GM21367 (cell line): ENCODE measurements at regions not wholly inside any gene's neighbourhood (a gene's known extent, or its start where the extent isn't known, plus 50 kb on each side); places are given as distances from the start of the nearest gene placed in this dataset.

Source experiments
- ATAC-seq: cut with Tn5 transposase; IDR thresholded peaks from one replicate; pipeline ENCODE4 v1.9.1; 2021; ENCODE audit not compliant: unreplicated experiment

- ATAC-seq: no peak
Observed at GRCh38 chr2:126825316-126825715, 73.4 kb upstream of the TEX51 start.

- no peak for ATAC-seq
Observed at GRCh38 chr2:126826491-126826890, 72.2 kb upstream of the TEX51 start.

- no peak for ATAC-seq
Observed at GRCh38 chr2:126827371-126827770, 71.3 kb upstream of the TEX51 start.

DNA sequence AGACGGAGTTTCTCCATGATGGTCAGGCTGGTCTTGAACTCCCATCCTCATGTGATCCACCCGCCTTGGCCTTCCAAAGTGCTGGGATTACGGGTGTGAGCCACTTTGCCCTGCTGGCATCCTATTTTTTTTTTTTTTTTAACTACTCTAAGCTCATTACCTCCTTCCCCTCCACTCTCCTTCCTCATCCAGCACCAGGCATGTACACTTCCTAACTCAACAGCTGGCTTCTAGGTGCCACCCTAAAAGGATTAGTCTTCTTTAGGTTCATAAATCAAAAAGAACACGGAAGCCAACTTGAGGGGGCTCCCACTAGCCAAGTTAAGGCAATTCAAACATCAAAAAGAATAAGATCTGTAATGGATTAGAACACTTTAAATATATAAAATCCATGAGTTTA is 70.6 kb upstream of the TEX51 start:
- ATAC-seq: no peak

DNA sequence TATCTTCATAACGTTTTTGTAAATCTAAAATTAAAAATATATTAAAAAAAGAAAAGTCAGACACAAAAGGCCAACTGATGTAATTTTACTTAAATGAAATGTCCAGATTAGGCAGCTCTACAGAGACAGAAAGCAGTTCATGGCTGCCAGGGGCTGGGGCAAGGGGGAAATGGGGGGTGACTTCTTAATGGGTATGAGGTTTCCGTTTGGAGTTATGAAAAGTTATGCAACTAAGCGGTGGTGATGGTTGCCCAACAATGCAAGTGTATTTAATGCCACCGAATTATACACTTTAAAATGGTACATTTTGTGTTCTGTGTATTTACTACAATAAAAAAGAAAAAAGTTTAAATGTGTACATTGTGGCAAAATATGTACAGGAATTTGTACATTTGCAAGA is 70.2 kb upstream of the TEX51 start:
- ATAC-seq: no peak

- ATAC-seq: no peak
Observed at GRCh38 chr2:126831234-126832005, 67.3 kb upstream of the TEX51 start.

DNA sequence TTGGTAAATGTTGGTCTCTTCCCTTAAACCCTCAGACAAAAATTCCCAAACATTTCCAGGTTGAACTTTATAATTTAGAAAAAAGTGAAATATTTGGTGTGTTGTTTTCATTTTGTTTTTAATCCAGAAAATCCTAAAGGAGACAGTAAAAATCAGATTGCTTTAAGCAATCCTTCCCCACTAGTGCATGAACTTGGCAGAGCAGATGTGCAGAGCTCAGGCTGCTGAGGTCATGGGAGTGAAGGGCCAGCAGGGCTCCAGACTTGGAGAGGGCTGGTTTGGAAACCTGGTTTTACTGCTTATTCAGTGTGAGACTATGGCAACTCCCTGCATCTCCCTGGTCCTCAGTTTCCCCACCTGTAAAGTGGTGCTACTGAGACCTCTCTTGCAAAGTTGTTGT is 66.7 kb upstream of the TEX51 start:
- ATAC-seq: no peak

DNA sequence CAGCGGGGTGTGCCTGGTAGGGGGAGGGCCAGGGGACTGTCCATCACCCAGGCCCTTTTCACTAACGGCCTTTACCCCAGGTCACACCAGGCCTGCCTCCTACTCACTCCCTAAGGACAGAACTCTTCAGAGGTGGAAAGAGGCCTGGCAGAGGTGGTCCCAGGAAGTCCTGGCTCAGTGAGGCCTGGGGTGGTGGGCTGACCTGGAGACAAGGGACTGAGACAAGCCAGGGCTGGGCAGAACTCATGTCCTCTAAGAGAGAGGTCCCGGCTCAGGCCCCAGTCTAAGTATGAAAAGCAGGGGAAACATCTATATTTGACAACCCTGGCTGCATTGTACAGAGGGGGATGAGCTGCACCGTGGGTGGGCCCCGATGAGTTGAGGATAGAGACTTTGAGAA is 65.9 kb upstream of the TEX51 start:
- no peak for ATAC-seq

DNA sequence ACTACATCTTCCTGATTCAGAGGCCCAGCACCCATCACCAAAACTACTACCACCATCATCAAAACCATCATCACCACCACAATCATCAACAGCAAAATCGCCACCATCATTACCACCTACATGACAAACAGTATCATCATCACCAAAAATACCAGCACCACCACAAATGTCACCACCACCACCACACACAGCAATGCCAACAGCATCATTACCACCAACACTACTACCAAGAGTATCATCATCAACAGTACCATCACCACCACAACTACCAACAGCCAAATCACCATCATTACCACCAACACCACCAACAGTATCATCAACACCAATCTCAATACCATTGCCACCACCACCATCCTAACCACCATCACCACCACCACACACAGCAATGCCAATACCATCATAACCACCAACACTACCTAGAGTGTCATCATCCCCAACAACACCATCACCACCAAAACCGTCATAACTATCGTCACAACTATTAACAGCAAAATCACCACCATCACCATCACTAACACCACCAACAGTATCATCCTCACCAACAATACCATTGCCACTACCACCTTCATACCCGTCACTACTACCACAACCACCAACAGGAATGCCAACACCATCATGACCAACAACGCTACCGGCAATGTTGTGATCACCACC is 64.6 kb upstream of the TEX51 start:
- ATAC-seq: no peak

DNA sequence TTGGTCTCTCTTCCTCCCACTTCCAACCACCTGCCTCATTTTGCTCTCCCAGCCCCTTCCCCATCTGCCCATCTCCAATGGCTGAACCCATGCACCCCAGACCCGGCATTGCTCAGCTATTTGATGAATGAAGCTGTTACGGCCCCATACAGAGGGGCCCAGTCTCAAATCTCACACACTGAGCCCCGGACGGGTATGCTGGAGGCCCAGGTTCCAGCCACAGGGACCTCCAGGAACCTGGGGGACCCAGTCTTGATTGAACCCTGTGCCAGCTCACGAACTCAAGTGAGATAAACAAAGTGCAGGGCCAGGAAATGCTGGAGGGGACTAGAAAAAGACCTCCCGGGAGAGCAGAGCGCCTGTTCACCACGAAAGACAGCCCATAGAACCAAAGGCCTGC is 63.4 kb upstream of the TEX51 start:
- no peak for ATAC-seq

DNA sequence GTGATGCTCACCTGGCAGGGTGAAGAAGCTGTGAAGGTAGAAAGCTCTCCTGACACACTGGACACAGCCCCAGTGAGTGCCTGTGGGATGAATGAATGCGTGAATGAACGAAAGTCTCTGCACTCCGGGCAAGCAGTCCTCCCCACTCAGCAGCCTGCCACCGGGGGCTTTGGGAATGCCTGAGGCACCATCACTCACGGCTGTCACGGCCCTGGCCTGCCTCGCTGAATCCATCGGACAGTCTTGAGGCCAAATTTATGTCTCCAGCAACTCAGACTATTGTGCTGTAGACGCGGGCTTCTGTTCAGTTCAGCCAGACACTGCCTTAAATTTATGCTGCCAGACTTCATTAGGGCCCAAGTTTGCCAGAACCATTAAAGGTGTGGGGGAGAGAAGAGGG is 62.9 kb upstream of the TEX51 start:
- no peak for ATAC-seq

DNA sequence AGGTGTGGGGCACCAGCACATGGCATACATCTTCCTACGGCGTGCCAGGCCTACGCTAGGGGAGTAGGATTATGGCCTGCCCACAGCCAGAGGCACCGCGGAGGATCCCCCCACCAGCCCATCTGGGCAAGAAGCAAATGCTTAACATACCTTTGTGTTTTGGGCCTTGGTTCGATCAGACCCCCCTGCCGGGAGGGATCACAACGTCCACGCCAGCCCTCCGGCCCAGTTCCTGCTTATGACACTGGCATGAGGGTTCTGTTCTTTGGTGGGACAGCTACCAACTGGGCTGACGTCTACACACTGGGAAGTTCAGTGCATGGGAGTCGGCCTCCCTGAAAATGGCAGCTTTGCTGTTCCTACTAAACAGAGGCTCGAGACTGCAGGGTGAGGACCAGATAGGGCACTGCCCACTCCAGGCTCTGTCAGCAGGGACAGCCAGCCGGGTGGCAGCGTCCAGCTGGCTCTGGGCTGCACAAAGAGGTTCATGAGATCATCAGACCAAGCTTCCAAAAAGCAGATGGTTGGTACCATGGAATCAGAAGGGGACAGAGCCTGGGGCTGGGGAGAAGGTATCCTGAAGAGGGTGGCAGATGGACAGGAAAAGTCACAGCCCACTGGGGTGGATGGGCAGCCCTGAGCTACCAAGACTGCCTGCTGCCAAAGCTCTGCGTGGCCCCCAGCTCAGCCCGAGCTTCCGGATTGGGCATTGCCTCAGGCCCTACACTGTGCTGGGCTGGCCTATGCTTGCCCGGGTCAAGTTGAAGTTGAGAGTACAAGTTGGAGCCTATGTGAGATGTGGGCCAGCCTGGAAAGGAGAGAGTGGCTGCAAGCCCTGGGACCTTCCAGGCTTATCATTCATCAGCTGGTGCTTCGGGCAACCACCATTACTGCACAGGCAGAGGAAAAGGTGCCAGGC is 61.7 kb upstream of the TEX51 start:
- no peak for ATAC-seq

- no peak for ATAC-seq
Observed at GRCh38 chr2:126837966-126838715, 60.5 kb upstream of the TEX51 start.

- ATAC-seq: no peak
Observed at GRCh38 chr2:126838716-126838985, 60.0 kb upstream of the TEX51 start.

DNA sequence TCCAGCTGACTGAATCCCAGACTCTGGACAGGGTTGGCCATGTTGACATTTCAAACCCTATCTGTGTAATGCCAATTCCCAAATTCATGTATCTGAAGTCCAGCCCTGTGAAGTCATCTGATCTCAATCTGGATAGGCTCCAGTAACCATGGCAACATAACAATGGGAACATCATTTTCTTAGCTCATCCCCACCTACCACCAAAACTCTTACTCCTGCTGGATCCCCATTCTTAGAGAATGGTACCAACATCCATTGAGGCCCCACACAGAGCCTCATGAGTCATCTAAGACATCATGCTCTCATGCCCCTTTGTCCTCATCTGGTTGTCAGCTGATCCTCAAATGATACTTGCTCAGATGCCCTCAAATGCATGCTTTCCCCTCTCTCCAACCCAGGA is 58.9 kb upstream of the TEX51 start:
- no peak for ATAC-seq

- ATAC-seq: no peak
Observed at GRCh38 chr2:126843081-126843480, 55.6 kb upstream of the TEX51 start.

- no peak for ATAC-seq
Observed at GRCh38 chr2:126846241-126846640, 52.4 kb upstream of the TEX51 start.
